ENCODE measurements at regions not wholly inside any gene's neighbourhood (a gene's known extent, or its start where the extent isn't known, plus 50 kb on each side); places are given as distances from the start of the nearest gene placed in this dataset.

DNA sequence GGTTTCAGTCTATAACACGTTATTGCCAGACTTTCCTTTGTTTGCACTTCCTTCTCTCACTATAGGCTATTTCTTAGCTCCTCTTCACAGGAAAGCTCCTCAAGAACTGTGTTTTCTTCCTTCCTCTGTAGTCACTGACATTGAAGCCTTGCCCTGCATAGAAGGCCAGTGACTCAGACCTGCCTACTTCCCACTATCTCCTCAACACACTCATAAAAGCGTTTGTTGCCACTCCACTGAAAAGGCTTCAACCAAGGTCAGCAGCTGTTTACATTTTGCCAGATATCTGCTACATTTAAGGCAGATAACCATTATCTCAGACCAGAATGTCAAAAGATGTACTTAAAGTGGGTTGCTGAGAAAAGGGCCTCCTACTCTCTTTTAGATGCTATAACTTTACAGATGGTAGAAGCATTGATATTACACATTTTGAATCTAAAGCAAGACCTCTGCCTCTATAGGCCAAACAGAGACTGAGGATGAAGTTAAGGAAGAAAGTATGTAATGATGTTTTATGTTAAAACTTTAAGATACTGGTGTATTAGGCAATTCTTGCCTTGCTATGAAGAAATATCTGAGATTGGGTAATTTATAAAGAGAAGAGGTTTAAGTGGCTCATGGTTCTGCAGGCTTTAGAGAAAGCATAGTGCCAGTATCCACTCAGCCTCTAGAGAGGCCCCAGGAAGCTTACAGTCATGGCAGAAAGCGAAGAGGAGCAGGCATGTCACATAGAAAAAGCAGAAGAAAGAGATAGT, 233.3 kb upstream of the FLRT2 start:
- H3K4me1 Mint-ChIP-seq (ENCODE audit: low read depth): no peaks in the 10 kb centered on the region
- peaks cover 3% of the 10 kb centered on the region for H3K9me3 Mint-ChIP-seq
- H3K27ac Mint-ChIP-seq: no peak overlapping the region
- H3K4me3 Mint-ChIP-seq: no peak overlapping the region
- no peaks in the 10 kb centered on the region for H3K36me3 Mint-ChIP-seq (ENCODE audit: low read depth)
- H3K27me3 Mint-ChIP-seq: no peaks in the 10 kb centered on the region

DNA sequence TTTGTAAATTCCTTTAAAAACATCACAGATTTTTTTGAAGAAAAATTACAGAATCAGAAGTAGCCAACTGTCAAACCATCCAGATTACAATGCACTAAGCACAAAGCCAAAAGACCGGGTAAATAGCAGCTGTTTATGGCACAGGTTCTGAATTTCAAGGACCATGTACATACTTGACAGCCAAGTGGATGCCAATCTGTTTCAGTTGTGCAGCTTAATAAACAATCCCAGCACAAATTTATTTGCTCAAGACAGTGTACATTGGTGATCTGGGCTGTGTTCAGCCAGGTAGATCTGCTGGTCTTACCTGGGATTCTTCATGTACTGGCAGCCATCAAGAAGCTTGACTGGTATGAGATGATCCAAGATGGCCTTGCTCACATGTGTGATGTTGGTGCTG, 229.8 kb upstream of the FLRT2 start:
- no peaks in the 10 kb centered on the region for H3K9me3 Mint-ChIP-seq
- no peaks in the 10 kb centered on the region for H3K27me3 Mint-ChIP-seq
- no peak overlapping the region for H3K4me3 Mint-ChIP-seq
- H3K36me3 Mint-ChIP-seq (ENCODE audit: low read depth): no peaks in the 10 kb centered on the region
- no peak overlapping the region for H3K27ac Mint-ChIP-seq
- H3K4me1 Mint-ChIP-seq (ENCODE audit: low read depth): no peaks in the 10 kb centered on the region

GRCh38 chr14:85301506-85301905, 228.4 kb upstream of the FLRT2 start:
- H3K9me3 Mint-ChIP-seq: no peaks in the 10 kb centered on the region
- H3K4me3 Mint-ChIP-seq: no peak overlapping the region
- no peaks in the 10 kb centered on the region for H3K27me3 Mint-ChIP-seq
- H3K4me1 Mint-ChIP-seq (ENCODE audit: low read depth): no peaks in the 10 kb centered on the region
- no peak overlapping the region for H3K27ac Mint-ChIP-seq
- no peaks in the 10 kb centered on the region for H3K36me3 Mint-ChIP-seq (ENCODE audit: low read depth)

- H3K4me3 Mint-ChIP-seq: no peak overlapping the region
- no peak overlapping the region for H3K27ac Mint-ChIP-seq
- H3K36me3 Mint-ChIP-seq (ENCODE audit: low read depth): no peaks in the 10 kb centered on the region
- no peaks in the 10 kb centered on the region for H3K4me1 Mint-ChIP-seq (ENCODE audit: low read depth)
- H3K27me3 Mint-ChIP-seq: no peaks in the 10 kb centered on the region
- H3K9me3 Mint-ChIP-seq: peaks cover 10% of the 10 kb centered on the region
Measured at GRCh38 chr14:85306024-85306423, 223.9 kb upstream of the FLRT2 start.

GRCh38 chr14:85308531-85309300, 221.2 kb upstream of the FLRT2 start:
- H3K27ac Mint-ChIP-seq: no peak overlapping the region
- H3K36me3 Mint-ChIP-seq (ENCODE audit: low read depth): no peaks in the 10 kb centered on the region
- no peak overlapping the region for H3K4me3 Mint-ChIP-seq
- peaks cover 10% of the 10 kb centered on the region for H3K9me3 Mint-ChIP-seq
- no peaks in the 10 kb centered on the region for H3K4me1 Mint-ChIP-seq (ENCODE audit: low read depth)
- no peaks in the 10 kb centered on the region for H3K27me3 Mint-ChIP-seq

DNA sequence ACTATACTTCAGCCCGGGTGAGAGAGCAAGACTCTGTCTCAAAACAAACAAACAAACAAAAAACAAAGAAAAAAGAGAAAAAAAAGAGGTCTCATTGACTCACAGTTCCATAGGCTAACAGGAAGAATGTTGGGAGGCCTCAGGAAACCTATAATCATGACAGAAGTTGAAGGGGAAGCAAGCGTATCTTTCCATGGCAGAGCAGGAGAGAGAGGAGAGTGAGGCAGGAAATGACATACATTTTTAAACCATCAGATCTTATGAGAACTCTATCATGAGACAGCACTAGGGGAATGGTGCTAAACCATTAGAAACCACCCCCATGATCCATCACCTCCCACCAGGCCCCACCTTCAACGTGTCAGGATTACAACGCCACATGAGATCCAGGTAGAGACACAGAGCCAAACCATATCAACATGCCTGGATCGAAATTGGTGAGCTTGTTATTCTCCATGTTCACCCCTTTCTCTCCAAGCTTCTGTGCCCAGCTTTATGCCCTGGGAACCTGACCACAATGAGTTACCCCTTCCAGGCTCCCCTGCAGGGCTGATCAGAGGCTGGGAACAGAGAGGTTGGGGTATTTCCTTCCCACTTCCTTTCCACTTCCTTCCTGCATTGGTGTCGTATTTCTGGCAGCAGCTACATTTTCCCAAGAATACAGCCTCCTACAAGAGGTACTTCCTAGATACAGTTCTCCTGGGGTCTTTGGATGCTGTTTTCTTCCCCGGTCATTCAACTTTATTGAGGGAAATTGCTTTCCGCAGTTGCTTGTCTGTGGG, 219.3 kb upstream of the FLRT2 start:
- Mint-ChIP-seq H3K36me3 (ENCODE audit: low read depth) (no peaks in the 10 kb centered on the region), H3K4me1 (ENCODE audit: low read depth) (no peaks in the 10 kb centered on the region), H3K27me3 (no peaks in the 10 kb centered on the region), H3K4me3 (no peak overlapping the region), H3K9me3 (peaks cover 16% of the 10 kb centered on the region), H3K27ac (peak overlapping the region; percentile 8)

- no peaks in the 10 kb centered on the region for H3K4me1 Mint-ChIP-seq (ENCODE audit: low read depth)
- H3K36me3 Mint-ChIP-seq (ENCODE audit: low read depth): no peaks in the 10 kb centered on the region
- H3K4me3 Mint-ChIP-seq: no peak overlapping the region
- H3K27ac Mint-ChIP-seq: no peak overlapping the region
- H3K9me3 Mint-ChIP-seq: peaks cover 16% of the 10 kb centered on the region
- H3K27me3 Mint-ChIP-seq: no peaks in the 10 kb centered on the region
Measured at GRCh38 chr14:85313560-85314207, 216.3 kb upstream of the FLRT2 start.

GRCh38 chr14:85315290-85315689, 214.7 kb upstream of the FLRT2 start:
- H3K27me3 Mint-ChIP-seq: no peaks in the 10 kb centered on the region
- no peak overlapping the region for H3K4me3 Mint-ChIP-seq
- H3K9me3 Mint-ChIP-seq: peaks cover 6% of the 10 kb centered on the region
- H3K4me1 Mint-ChIP-seq (ENCODE audit: low read depth): no peaks in the 10 kb centered on the region
- H3K36me3 Mint-ChIP-seq (ENCODE audit: low read depth): no peaks in the 10 kb centered on the region
- no peak overlapping the region for H3K27ac Mint-ChIP-seq

- no peak overlapping the region for H3K27ac Mint-ChIP-seq
- H3K4me3 Mint-ChIP-seq: no peak overlapping the region
- no peaks in the 10 kb centered on the region for H3K36me3 Mint-ChIP-seq (ENCODE audit: low read depth)
- no peaks in the 10 kb centered on the region for H3K4me1 Mint-ChIP-seq (ENCODE audit: low read depth)
- no peaks in the 10 kb centered on the region for H3K27me3 Mint-ChIP-seq
- peaks cover 6% of the 10 kb centered on the region for H3K9me3 Mint-ChIP-seq
Measured at GRCh38 chr14:85315733-85316290, 214.1 kb upstream of the FLRT2 start.

DNA sequence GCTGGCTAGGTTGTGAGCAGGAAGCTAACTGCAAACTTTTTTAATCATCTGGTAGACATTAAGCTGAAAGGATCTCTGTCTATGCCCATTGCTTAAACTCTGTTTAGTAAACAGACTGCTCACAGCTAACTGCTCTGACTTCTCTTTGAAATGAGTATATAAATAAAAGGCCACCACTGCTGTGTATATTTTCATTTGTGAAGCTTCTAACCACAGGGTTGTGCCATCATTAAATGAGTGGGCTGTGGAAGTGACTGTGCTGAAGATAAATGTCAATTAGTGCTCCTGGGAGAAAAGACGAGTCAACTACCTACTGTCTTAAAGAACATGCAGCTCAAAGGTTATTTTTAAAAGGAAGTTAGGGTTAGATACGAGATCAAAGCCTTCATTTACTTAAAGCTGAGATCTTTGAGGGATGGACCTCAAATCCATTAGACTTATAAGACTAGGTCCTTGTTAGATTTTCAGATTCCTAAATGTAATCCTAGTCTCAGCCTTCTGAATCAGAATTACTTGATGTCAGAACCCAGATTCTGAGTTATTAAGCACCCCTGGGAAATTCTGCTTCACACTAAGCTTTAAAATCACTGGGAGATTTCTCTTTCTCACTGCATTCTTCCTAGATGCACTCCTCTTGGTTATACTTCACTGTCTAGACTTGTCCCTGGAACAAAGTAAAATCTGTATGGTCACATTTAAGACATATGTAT, 213.1 kb upstream of the FLRT2 start:
- Mint-ChIP-seq H3K4me3 (no peak overlapping the region), H3K27me3 (no peaks in the 10 kb centered on the region), H3K9me3 (peaks cover 6% of the 10 kb centered on the region), H3K27ac (no peak overlapping the region), H3K4me1 (ENCODE audit: low read depth) (no peaks in the 10 kb centered on the region), H3K36me3 (ENCODE audit: low read depth) (no peaks in the 10 kb centered on the region)

DNA sequence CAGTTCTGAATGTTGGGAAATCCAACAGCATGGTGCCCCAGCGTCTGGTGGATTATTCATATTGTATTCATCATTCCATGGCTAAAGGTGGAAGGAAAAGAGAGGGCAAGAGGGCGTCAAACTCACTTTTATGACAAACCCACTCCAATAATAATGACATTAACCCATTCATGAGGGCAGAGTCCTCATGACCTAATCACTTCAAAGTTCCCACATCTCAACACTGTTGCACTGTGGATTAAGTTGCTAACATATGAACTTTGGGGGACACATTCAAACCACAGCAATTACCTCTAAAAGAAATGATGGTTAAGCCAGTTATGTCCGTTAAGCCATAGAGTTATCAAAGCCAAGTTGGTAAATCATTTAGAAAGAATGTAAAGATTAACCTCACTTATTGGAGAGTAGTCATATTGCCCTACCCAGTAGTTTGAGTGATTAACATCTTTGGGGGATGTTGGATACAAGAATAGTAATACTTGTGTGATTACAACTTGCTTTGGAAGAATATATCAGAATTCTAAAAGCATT, 212.4 kb upstream of the FLRT2 start:
- Mint-ChIP-seq H3K27ac (no peak overlapping the region), H3K27me3 (no peaks in the 10 kb centered on the region), H3K9me3 (peaks cover 6% of the 10 kb centered on the region), H3K4me3 (no peak overlapping the region), H3K4me1 (ENCODE audit: low read depth) (no peaks in the 10 kb centered on the region), H3K36me3 (ENCODE audit: low read depth) (no peaks in the 10 kb centered on the region)

- H3K4me3 Mint-ChIP-seq: no peak overlapping the region
- H3K9me3 Mint-ChIP-seq: peaks cover 6% of the 10 kb centered on the region
- no peak overlapping the region for H3K27ac Mint-ChIP-seq
- no peaks in the 10 kb centered on the region for H3K4me1 Mint-ChIP-seq (ENCODE audit: low read depth)
- no peaks in the 10 kb centered on the region for H3K36me3 Mint-ChIP-seq (ENCODE audit: low read depth)
- no peaks in the 10 kb centered on the region for H3K27me3 Mint-ChIP-seq
Measured at GRCh38 chr14:85319101-85319500, 210.8 kb upstream of the FLRT2 start.

- Mint-ChIP-seq H3K4me3 (no peak overlapping the region), H3K36me3 (ENCODE audit: low read depth) (no peaks in the 10 kb centered on the region), H3K9me3 (peaks cover 4% of the 10 kb centered on the region), H3K27ac (no peak overlapping the region), H3K4me1 (ENCODE audit: low read depth) (no peaks in the 10 kb centered on the region), H3K27me3 (no peaks in the 10 kb centered on the region)
Measured at GRCh38 chr14:85319998-85320630, 209.8 kb upstream of the FLRT2 start.

Measured in stimulated activated naive CD8-positive, alpha-beta T cell treated with anti-CD3 and anti-CD28 coated beads, Interleukin-15, Interleukin-2, amounts not matched to agents 100 ng/mL and 50 ng/mL, for 24 hours (primary cell).